Central memory CD4-positive, alpha-beta T cell (primary cell): ENCODE measurements at regions not wholly inside any gene's neighbourhood (a gene's known extent, or its start where the extent isn't known, plus 50 kb on each side); places are given as distances from the start of the nearest gene placed in this dataset.
A peak's percentile ranks its signal among the peaks of the same experiment; 100 is the strongest.
"Not testable (repeated sequence)": the region's sequence is repeated elsewhere in the genome, so short reads cannot be mapped to it uniquely, and the experiment has no call there.

Source experiments
- DNase-seq: peaks from one replicate; pipeline ENCODE4 v3.0.0; 2022

DNA sequence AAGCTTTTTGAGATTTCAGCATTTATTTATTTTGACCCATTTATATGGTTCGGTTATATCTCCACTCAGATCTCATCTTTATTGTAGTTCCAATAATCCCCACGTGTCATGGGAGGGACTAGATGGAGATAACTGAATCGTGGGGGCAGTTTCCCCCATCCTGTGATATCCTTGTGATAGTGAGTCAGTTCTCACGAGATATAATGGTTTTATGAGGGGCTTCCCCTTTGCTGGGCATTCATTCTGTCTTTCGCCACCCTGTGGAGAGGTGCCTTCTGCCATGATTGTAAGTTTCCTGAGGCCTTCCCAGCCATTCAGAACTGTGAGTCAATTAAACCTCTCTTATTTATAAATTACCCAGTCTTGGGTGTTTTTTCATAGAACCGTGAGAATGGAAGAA is 96.5 kb upstream of the PCSK1 start:
- no peak for DNase-seq

DNA sequence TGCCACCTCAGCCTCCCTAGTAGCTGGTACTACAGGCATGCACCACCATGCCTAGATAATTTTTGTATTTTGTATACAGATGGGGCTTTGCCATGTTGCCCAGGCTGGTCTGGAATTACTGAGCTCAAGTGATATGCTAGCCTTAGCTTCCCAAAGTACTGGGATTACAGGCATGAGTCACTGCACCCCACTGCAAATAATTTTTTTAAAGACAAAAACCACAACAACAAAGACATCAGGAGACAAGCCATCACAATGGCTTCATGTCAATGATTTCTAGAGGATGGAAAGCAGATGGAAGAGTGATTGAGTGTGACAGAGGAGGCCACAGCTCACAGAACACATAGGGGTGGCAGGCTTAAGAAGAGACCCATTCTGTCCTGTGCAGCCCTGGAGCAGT is 97.9 kb upstream of the PCSK1 start:
- DNase-seq, result no peak

DNA sequence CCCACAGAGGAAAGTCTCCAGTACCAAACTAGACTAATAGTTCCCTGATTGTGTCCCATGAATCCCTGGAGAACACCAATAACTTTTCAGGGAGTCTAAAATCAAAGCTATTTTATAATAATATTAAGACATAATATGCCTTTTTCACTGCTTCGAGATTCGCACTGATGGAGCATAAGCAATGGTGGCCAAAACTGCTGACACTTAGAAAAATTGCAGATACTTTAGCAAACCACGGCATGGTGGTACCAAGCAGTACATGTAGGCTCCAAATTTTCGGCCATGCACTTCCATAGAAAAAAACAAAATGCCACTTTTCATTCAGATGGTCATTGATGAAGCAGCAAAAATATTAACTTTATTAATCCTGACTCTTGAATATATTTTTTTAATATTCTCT is 100.3 kb upstream of the PCSK1 start:
- DNase-seq, result no peak

- peak; percentile 80 for DNase-seq
Observed at GRCh38 chr5:96537386-96537785, 104.3 kb upstream of the PCSK1 start.

GRCh38 chr5:96538808-96539250 is 105.8 kb upstream of the PCSK1 start:
- peak; percentile 14 for DNase-seq

GRCh38 chr5:96546120-96546519 is 113.1 kb upstream of the PCSK1 start:
- DNase-seq, result no peak

GRCh38 chr5:96547486-96547885 is 114.4 kb upstream of the PCSK1 start:
- no peak for DNase-seq

DNA sequence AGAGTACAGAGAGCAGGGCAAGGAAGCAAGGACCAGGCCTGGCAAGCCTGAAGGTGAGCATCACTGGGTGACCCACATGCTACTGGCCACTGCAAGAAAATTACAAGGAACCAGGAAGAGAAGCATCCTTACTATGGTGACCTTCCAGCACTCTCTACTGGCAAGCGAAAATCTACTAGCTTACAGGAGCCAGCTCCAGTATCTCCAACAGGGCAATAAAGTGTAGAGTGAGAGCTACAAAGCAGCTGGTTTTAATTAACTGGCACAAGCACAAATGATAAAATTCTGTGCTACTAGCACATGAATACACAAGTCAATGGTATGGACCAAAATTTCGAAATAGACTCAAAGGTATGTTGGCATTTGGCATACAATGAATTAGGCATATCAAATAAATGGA is 113.3 kb upstream of the CAST start:
- DNase-seq, result no peak

DNA sequence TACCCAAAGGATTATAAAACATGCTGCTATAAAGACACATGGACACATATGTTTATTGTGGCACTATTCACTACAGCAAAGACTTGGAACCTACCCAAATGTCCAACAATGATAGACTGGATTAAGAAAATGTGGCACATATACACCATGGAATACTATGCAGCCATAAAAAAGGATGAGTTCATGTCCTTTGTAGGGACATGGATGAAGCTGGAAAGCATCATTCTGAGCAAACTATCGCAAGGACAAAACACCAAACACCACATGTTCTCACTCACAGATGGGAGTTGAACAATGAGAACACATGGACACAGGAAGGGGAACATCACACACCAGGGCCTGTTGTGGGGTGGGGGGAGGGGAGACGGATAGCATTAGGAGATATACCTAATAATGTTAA is 101.3 kb upstream of the CAST start:
- DNase-seq, result not testable (repeated sequence)

DNA sequence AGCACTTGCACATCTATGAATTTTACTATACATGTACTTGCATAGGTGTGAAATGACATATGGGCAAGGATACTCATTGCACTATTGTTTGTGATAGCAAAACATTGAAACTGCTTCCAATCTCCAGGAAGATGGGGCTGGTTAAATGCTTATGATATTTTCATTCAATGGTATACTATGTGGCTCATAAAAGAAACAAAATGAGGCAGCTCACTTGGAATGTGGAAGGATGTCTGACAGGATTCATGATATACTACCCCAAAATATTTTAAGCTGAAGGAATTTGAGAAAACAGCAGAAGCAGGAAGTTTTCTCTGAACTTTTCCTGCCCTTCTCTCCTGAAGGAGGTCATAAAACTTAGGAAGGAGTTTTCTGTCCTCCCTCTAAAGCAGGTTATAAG is 99.6 kb upstream of the CAST start:
- no peak for DNase-seq

GRCh38 chr5:96563816-96564215 is 98.4 kb upstream of the CAST start:
- DNase-seq, result no peak

DNA sequence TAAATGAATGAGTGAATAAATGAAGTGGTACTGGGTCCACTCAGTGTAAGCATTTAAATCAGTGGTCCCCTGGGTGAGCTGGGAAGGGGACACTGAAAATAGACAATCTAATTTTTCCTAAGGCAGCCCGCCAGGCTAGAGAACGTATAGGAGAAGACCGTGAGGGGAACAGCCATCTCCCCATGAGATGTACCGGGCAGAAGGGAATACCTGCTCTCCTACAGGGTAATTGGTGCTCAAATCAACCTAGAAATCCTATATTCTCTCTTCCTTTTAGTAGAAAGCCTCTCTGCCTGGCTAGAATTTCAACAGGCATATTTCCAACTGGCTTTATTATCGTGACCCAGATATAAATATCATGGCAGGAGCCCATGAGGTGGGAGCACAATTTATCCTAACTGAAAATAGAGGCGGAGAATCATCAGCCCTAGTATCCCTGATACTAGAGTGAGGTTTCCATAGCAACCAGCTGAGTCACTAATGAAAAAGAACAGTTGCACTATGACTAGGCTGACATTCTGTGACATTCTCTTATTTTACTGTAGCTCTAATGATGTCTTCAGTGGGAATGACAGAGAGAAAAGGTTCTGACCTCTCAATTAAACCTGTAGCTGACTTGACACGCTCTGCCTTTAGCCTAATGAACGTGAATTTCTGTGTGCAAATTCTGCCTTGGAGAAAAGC is 96.5 kb upstream of the CAST start:
- DNase-seq, result no peak

- DNase-seq, result no peak
Observed at GRCh38 chr5:96566833-96567587, 95.2 kb upstream of the CAST start.

DNA sequence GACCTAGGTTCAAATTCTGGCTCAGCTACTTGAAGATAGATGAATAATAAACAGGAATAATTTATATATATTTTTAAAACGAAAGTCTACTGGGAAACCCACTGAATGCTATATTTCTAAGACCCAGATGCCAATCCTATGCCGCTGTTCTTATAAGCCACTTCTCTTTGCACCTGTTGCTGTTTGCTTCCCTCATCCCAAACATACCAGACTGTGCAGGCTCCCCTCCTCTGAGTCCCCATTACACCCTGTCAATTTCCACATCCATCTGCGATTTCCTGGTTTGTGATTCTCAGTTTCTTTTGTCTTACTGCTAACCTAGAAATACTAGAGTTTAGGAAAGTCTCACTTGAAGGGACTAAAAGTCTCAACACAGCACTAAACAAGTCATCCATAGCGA is 92.8 kb upstream of the CAST start:
- DNase-seq, result no peak

DNA sequence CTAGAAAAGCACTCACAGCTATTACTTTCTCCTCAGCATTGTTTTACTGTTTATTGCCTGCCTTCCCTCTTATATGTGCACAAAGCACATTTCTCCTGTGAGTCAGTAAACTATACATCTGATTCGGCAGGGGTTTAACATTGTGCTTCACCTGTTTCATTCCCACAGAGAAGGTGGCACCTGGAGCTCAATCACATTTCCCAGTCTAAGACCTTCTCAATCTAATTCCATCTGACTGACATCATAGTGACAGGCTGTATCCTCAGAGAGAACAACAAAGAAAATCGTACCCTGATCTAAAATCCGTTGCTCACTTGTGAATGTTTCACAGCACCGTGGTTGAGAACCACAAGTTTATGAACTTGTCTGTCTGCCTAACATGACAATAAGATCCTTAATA is 92.4 kb upstream of the CAST start:
- DNase-seq, result no peak

- DNase-seq, result no peak
Observed at GRCh38 chr5:96572864-96573512, 89.2 kb upstream of the CAST start.

DNA sequence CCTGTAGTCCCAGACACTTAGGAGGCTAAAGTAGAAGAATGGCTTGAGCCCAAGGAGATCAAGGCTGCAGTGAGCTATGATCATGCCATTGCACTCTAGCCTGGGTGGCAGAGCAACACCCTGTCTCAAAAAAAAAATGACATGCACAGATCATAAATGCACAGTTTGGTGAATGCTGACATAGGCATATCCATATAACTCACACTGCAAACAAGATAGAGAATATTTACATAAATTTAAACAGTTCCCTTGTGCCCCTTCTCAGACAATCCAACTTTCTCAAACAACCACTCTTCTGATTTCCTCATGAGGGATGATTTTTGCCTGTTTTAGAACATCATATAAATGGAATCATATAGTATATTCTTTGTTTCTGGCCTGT is 88.7 kb upstream of the CAST start:
- no peak for DNase-seq

DNA sequence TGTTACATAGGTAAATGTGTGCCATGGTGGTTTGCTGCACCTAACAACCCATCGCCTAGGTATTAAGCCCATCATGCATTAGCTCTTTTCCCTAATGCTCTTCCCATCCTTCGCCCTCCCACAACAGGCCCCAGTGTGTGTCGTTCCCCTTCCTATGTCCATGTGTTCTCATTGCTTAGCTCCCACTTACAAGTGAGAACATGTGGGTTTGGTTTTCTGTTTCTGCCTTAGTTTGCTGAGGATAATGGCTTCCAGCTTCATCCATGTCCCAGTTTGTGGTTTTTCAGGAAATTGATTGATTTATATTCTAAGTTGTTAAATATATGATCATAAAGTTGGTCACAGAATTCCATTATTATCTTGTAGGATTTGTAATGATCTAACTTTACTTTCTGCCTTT is 85.3 kb upstream of the CAST start:
- no peak for DNase-seq

- no peak for DNase-seq
Observed at GRCh38 chr5:96577909-96578308, 84.3 kb upstream of the CAST start.

DNA sequence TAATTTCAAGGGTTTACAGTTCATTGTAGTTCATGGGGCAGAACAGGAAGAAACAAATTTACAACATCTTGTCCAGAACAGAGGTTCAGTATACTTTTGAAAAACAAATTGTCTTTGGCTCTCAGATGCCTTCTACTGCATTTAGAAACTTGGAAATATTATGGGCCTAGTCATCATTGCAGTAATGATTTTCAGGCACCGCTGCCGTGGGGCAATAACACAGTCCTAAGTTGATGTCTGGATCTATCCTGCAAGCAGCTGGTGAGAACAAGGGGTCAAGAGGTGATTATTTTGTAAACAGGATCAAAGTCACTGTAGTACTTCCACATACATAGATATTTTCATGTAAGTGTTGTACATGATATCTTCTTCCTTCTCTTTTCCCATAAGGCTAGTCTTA is 82.5 kb upstream of the CAST start:
- no peak for DNase-seq

GRCh38 chr5:96582343-96582742 is 79.8 kb upstream of the CAST start:
- DNase-seq, result no peak

- no peak for DNase-seq
Observed at GRCh38 chr5:96584712-96585111, 77.5 kb upstream of the CAST start.

DNA sequence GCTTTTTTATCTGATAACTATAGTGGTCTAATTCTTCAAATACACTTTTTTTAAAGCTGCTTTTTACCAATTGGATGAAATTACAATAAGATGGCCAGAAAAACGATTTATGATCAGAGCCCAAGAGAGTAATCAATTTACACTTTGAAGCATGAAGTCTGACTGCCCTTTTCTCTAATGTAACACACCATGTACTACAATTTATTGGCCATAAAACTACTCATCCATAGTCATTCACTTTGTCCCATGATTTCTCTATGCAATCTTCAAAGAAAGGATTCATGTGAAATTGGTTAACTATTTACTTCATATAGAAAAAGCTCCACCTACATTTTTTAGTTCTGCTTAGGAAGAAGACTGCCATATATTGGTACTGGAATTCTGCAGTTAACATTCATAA is 73.6 kb upstream of the CAST start:
- DNase-seq, result no peak

GRCh38 chr5:96590796-96591195 is 71.4 kb upstream of the CAST start:
- DNase-seq, result no peak
